Smooth muscle cell (in vitro differentiated cells): ENCODE measurements at regions not wholly inside any gene's neighbourhood (a gene's known extent, or its start where the extent isn't known, plus 50 kb on each side); places are given as distances from the start of the nearest gene placed in this dataset.

Experiments
- DNase-seq: peaks from one replicate; lab custom pipeline; 2025; ENCODE audit not compliant: unreplicated experiment; lab: John Stamatoyannopoulos, UW
- H2AFZ ChIP-seq: fragments of 200-600 bp; sonication (generic); 2 replicates; pipeline ENCODE4 v1.6.0; 2016; ENCODE audit warnings: antibody characterized with exemption, low read depth, mild to moderate bottlenecking
- H3F3A ChIP-seq: fragments of 200-600 bp; sonication (generic); 2 replicates; pipeline ENCODE4 v1.6.0; 2017; ENCODE audit warnings: antibody characterized with exemption, low read depth
- H3K27ac ChIP-seq: fragments of 200-600 bp; sonication (generic); 2 replicates; pipeline ENCODE4 v1.5.1; 2016; ENCODE audit warnings: low read depth, mild to moderate bottlenecking
- H3K27me3 ChIP-seq: fragments of 200-600 bp; sonication (generic); 2 replicates; pipeline ENCODE4 v1.6.1; 2016; ENCODE audit warnings: low read depth, mild to moderate bottlenecking
- H3K36me3 ChIP-seq: fragments of 200-600 bp; sonication (generic); 2 replicates; pipeline ENCODE4 v1.5.1; 2016; ENCODE audit warnings: low read depth
- H3K4me1 ChIP-seq: fragments of 200-600 bp; sonication (generic); 2 replicates; pipeline ENCODE4 v1.5.1; 2016; ENCODE audit warnings: low read depth
- H3K4me2 ChIP-seq: fragments of 200-600 bp; sonication (generic); 2 replicates; pipeline ENCODE4 v1.6.0; 2016; ENCODE audit warnings: mild to moderate bottlenecking
- H3K4me3 ChIP-seq: fragments of 200-600 bp; sonication (generic); 2 replicates; pipeline ENCODE4 v1.5.1; 2016; ENCODE audit warnings: mild to moderate bottlenecking
- H3K79me2 ChIP-seq: fragments of 200-600 bp; sonication (generic); 2 replicates; pipeline ENCODE4 v1.6.0; 2016; ENCODE audit warnings: low read depth, mild to moderate bottlenecking
- H3K9ac ChIP-seq: fragments of 200-600 bp; sonication (generic); 2 replicates; pipeline ENCODE4 v1.6.0; 2016; ENCODE audit warnings: low read depth
- H3K9me3 ChIP-seq: fragments of 200-600 bp; sonication (generic); replicated peaks from 2 replicates; pipeline ENCODE4 v1.5.1; 2016; ENCODE audit warnings: low read depth
- H4K20me1 ChIP-seq: fragments of 200-600 bp; sonication (generic); 2 replicates; pipeline ENCODE4 v1.6.0; 2016; ENCODE audit warnings: low read depth
- whole genome bisulfite sequencing: methylation state at CpG from one replicate; pipeline ENCODE4 v1.1.7; 2016; ENCODE audit warnings: low lambda C conversion rate; 5-methylcytosine and 5-hydroxymethylcytosine counted together
- TF ChIP-seq, protein P1 (sequence below): fragments of 200-600 bp; sonication (generic); IDR thresholded peaks from 2 replicates; pipeline ENCODE4 v1.5.1; 2017; ENCODE audit warnings: borderline replicate concordance, mild to moderate bottlenecking, antibody characterized with exemption; ENCODE audit not compliant: insufficient read depth, poor library complexity, severe bottlenecking

DNA sequence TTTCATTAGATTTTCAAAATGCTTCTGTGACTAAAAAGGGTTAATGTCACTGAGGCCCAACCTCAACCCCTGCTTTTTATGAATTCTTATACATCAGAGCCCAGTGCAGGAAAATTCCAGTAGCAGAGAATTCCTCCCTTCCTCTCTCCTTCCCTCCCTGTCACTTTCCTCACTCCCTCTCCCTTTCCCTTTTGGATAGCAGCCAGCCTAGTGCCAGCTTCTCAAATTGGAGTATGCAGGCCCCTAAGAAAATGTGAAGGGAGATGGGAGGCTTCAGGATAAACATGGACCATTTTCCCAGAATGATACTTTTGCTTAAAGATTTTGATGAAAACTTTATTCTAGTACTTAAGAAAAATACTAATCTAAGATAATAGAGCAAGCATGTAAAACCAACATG is 507.4 kb downstream of the KDM4C start:
- Histone ChIP-seq H3K36me3 (no peaks in the 10 kb centered on the region), H3K27me3 (peaks cover 7% of the 10 kb centered on the region)
- TF ChIP-seq, protein P1, sequence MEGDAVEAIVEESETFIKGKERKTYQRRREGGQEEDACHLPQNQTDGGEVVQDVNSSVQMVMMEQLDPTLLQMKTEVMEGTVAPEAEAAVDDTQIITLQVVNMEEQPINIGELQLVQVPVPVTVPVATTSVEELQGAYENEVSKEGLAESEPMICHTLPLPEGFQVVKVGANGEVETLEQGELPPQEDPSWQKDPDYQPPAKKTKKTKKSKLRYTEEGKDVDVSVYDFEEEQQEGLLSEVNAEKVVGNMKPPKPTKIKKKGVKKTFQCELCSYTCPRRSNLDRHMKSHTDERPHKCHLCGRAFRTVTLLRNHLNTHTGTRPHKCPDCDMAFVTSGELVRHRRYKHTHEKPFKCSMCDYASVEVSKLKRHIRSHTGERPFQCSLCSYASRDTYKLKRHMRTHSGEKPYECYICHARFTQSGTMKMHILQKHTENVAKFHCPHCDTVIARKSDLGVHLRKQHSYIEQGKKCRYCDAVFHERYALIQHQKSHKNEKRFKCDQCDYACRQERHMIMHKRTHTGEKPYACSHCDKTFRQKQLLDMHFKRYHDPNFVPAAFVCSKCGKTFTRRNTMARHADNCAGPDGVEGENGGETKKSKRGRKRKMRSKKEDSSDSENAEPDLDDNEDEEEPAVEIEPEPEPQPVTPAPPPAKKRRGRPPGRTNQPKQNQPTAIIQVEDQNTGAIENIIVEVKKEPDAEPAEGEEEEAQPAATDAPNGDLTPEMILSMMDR = no peak

DNA sequence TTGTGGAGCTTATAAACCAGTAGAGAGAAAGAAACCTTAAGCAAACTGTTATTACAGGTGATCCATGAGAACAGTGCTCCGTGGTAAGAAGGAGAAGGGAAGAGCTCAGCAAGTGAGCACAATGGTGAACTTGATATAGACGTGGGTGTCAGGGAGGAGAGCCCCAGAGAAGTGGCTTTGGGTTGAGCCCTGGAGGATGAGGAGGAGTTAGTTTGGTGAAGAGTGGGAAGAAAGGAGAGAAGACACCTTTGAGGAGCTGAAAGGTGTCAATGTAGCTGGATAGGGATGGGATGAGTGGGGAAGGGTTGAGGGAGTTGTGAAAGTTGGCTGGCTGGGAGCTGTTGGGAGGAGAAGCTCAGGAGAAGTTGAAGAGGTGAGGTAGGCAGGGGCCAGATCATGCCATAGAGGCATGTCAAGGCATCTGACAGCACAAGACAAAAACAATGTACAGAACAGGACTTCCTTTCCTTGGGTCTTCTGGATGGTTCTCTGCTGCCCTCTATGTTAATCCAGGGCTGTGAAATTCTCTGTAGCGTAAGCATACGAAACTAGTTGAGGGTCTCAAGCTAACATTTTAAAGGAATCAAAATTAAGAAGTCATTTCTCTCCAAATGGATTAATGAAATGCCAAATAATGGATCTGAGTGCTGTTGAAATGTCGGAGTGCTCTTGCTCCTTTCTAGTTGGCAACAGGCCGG is 501.9 kb downstream of the KDM4C start:
- no peak overlapping the region for H3K9ac ChIP-seq
- H4K20me1 ChIP-seq = no peaks in the 10 kb centered on the region
- no peak for DNase-seq
- no peak overlapping the region for H2AFZ ChIP-seq
- no peaks in the 10 kb centered on the region for H3K27me3 ChIP-seq
- H3K27ac ChIP-seq = no peak overlapping the region
- H3K79me2 ChIP-seq = no peaks in the 10 kb centered on the region
- H3K4me2 ChIP-seq = no peak overlapping the region
- no peaks in the 10 kb centered on the region for H3K9me3 ChIP-seq
- H3F3A ChIP-seq = no peaks in the 10 kb centered on the region
- TF ChIP-seq, protein P1 = no peak
- no peaks in the 10 kb centered on the region for H3K36me3 ChIP-seq
- H3K4me1 ChIP-seq = no peaks in the 10 kb centered on the region
- no peak overlapping the region for H3K4me3 ChIP-seq
- WGBS = 89% methylated on average over 6 of the region's 6 CpGs

More for the DNA sequence above, 507.4 kb downstream of the KDM4C start:
- Histone ChIP-seq H2AFZ (no peak overlapping the region), H3K27ac (no peak overlapping the region), H3K79me2 (no peaks in the 10 kb centered on the region), H3K4me2 (no peak overlapping the region), H3K9ac (no peak overlapping the region), H4K20me1 (no peaks in the 10 kb centered on the region), H3F3A (no peaks in the 10 kb centered on the region), H3K9me3 (no peaks in the 10 kb centered on the region), H3K4me3 (no peak overlapping the region), H3K4me1 (peaks cover 4% of the 10 kb centered on the region)
- DNase-seq = no peak

DNA sequence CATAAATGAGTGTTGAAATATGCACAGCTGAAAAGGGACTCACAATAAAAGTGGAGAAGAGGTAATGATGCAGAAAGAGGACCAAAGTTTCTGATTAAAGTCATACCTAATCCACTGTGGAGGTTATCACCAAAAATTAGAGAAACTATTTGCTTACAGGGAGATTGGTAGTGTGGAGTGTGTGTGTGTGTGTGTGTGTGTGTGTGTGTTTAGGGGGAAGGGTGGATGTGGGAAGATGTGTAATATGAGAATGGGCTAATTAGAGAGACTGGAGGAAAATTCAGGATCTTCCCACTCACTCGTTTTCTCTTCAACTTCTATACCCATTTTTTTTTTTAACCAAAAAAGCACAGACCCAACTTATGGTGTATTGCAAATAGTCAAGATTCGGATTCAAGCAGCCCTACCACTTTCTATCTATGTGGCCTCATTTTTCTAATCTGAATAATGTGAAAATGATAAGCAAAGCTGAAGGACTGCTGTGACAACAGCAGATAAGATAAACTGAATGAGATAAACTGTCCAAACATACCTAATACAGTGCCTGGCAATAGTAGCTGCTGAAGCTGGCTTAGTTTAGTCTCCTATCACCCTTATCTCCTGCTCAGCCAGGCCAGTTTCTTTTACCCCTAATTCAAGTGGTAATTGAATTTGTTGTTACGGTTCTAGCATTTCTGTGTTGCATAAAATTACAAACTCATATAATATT is 501.1 kb downstream of the KDM4C start:
- Histone ChIP-seq H4K20me1 (no peaks in the 10 kb centered on the region), H3K27me3 (no peaks in the 10 kb centered on the region), H3K4me2 (no peak overlapping the region), H3K9me3 (no peaks in the 10 kb centered on the region), H2AFZ (no peak overlapping the region), H3K27ac (no peak overlapping the region), H3K36me3 (no peaks in the 10 kb centered on the region), H3K79me2 (no peaks in the 10 kb centered on the region), H3K4me1 (no peaks in the 10 kb centered on the region), H3F3A (no peaks in the 10 kb centered on the region), H3K4me3 (no peak overlapping the region), H3K9ac (no peak overlapping the region)
- WGBS = 52% methylated on average over 3 of the region's 3 CpGs
- TF ChIP-seq, protein P1 = no peak
- DNase-seq = no peak
